ENCODE measurements at regions not wholly inside any gene's neighbourhood (a gene's known extent, or its start where the extent isn't known, plus 50 kb on each side); places are given as distances from the start of the nearest gene placed in this dataset.

DNA sequence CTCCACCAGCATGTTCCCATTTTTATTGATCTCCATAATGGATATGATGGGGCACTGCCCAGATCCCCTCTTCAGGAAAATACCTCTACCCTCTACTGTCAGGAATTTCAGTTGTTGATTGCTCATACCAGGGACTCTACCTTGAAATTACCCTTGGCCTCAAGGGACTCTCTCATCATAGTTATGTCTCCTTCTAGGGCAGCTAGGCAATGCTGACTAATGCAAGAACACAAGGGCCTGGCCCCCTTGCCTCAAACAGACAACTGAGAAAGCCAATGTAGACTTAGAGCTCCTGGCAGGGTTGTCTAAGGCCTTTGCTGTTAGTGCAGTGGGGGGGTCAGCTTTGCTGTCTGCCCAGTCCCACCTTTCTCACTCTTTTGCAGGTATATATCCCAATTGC lies 493.1 kb downstream of the BTBD3 start (continued):
- no peak for TF ChIP-seq HMGXB4 (CRISPR knock-in tag; IDR thresholded peaks at IDR 0.05)
- TF ChIP-seq, protein P1, sequence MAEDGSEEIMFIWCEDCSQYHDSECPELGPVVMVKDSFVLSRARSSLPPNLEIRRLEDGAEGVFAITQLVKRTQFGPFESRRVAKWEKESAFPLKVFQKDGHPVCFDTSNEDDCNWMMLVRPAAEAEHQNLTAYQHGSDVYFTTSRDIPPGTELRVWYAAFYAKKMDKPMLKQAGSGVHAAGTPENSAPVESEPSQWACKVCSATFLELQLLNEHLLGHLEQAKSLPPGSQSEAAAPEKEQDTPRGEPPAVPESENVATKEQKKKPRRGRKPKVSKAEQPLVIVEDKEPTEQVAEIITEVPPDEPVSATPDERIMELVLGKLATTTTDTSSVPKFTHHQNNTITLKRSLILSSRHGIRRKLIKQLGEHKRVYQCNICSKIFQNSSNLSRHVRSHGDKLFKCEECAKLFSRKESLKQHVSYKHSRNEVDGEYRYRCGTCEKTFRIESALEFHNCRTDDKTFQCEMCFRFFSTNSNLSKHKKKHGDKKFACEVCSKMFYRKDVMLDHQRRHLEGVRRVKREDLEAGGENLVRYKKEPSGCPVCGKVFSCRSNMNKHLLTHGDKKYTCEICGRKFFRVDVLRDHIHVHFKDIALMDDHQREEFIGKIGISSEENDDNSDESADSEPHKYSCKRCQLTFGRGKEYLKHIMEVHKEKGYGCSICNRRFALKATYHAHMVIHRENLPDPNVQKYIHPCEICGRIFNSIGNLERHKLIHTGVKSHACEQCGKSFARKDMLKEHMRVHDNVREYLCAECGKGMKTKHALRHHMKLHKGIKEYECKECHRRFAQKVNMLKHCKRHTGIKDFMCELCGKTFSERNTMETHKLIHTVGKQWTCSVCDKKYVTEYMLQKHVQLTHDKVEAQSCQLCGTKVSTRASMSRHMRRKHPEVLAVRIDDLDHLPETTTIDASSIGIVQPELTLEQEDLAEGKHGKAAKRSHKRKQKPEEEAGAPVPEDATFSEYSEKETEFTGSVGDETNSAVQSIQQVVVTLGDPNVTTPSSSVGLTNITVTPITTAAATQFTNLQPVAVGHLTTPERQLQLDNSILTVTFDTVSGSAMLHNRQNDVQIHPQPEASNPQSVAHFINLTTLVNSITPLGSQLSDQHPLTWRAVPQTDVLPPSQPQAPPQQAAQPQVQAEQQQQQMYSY (CRISPR knock-in tag; IDR thresholded peaks at IDR 0.05), result no peak
- no peak for TF ChIP-seq SOX15 (CRISPR knock-in tag; IDR thresholded peaks at IDR 0.05)
- TF ChIP-seq, protein P2, sequence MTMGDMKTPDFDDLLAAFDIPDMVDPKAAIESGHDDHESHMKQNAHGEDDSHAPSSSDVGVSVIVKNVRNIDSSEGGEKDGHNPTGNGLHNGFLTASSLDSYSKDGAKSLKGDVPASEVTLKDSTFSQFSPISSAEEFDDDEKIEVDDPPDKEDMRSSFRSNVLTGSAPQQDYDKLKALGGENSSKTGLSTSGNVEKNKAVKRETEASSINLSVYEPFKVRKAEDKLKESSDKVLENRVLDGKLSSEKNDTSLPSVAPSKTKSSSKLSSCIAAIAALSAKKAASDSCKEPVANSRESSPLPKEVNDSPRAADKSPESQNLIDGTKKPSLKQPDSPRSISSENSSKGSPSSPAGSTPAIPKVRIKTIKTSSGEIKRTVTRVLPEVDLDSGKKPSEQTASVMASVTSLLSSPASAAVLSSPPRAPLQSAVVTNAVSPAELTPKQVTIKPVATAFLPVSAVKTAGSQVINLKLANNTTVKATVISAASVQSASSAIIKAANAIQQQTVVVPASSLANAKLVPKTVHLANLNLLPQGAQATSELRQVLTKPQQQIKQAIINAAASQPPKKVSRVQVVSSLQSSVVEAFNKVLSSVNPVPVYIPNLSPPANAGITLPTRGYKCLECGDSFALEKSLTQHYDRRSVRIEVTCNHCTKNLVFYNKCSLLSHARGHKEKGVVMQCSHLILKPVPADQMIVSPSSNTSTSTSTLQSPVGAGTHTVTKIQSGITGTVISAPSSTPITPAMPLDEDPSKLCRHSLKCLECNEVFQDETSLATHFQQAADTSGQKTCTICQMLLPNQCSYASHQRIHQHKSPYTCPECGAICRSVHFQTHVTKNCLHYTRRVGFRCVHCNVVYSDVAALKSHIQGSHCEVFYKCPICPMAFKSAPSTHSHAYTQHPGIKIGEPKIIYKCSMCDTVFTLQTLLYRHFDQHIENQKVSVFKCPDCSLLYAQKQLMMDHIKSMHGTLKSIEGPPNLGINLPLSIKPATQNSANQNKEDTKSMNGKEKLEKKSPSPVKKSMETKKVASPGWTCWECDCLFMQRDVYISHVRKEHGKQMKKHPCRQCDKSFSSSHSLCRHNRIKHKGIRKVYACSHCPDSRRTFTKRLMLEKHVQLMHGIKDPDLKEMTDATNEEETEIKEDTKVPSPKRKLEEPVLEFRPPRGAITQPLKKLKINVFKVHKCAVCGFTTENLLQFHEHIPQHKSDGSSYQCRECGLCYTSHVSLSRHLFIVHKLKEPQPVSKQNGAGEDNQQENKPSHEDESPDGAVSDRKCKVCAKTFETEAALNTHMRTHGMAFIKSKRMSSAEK (CRISPR knock-in tag; IDR thresholded peaks at IDR 0.05; ENCODE audit: borderline replicate concordance), result no peak

DNA sequence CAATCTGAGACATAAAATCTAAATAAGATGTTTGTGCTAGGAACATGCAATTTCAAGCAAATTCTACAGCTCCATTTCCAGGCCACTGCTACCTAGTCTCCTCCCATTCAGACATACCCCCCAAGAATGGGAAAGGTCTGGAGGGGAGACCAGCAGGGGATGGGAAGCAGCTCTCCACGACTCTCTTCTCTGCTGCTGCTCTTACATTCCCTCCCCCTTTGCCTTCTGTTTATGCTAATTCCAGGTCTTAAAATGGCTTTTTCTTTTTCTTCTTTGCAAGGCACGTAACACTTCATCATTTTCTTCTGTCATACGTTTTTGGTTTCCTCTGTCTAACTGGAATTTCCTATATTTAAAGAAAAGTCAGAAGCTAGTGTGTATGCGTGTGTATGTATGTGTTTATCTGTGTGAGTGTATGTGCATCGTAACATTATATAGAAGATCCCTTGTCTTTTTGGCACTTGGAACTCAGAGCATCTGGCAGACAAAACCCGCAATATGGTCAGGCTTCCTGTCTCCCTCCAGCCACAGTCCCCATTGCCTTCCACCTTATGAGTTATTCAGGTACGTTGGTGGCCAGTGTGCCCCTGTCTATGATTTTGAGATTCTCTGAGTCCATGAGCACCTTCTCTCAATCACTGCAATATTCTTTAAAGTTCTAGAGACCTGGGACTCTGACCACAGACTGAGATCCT lies 493.7 kb downstream of the BTBD3 start:
- no peaks in the 10 kb centered on the region; the same call in 1 of the 2 replicates for H3K27me3 Mint-ChIP-seq (ENCODE audit: low read depth)
- no peak overlapping the region; the same call in 1 of the 2 replicates for H3K27ac Mint-ChIP-seq
- no peak for TF ChIP-seq GRHL2 (CRISPR knock-in tag; IDR thresholded peaks at IDR 0.05; ENCODE audit: insufficient replicate concordance, severe bottlenecking)
- TF ChIP-seq MLX (CRISPR knock-in tag; IDR thresholded peaks at IDR 0.05), result no peak
- TF ChIP-seq ELF4 (CRISPR knock-in tag; IDR thresholded peaks at IDR 0.05; ENCODE audit: low read depth), result no peak
- no peak for TF ChIP-seq ZNF121 (CRISPR knock-in tag; IDR thresholded peaks at IDR 0.05)
- TF ChIP-seq TCF7 (CRISPR knock-in tag; IDR thresholded peaks at IDR 0.05; ENCODE audit: low read depth), result no peak
- no peak for TF ChIP-seq ZBTB21 (CRISPR knock-in tag; IDR thresholded peaks at IDR 0.05; ENCODE audit: borderline replicate concordance)
- H3K4me3 Mint-ChIP-seq, result no peak overlapping the region
- ChIA-PET CTCF (no interaction called here), POLR2A (no interaction called here)
- no peak for ATAC-seq
- peaks cover 35% of the 10 kb centered on the region for H3K4me1 Mint-ChIP-seq
- peaks cover 30% of the 10 kb centered on the region for H3K36me3 Mint-ChIP-seq
- no peak for DNase-seq (ENCODE audit: low spot score)
- peaks cover 34% of the 10 kb centered on the region for H3K9me3 Mint-ChIP-seq

DNA sequence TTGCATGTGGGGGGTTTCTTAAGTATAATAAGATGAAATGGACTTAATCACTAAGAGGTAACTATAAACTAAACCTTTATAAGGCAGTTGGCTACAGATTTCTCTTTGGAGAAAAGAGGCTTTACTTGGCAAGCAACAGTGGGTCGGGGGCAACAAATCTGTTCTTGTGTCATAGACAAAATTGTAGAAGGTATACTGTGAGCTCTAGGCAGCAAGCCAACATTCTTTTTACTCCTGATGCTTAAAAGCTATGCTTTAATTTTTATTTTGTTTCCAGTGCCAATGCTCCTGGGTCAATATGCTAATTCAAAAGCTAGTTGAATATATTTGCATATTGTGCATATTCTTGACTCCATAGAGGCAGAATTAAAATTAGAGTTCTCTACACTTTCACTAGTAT lies 495.4 kb downstream of the BTBD3 start:
- Mint-ChIP-seq H3K4me1 (peaks cover 35% of the 10 kb centered on the region), H3K27ac (no peak overlapping the region), H3K9me3 (peaks cover 17% of the 10 kb centered on the region), H3K4me3 (no peak overlapping the region), H3K36me3 (peaks cover 14% of the 10 kb centered on the region), H3K27me3 (ENCODE audit: low read depth) (no peaks in the 10 kb centered on the region; the same call in 1 of the 2 replicates)
- ATAC-seq (no peak), DNase-seq (ENCODE audit: low spot score) (no peak)
- ChIA-PET CTCF (no interaction called here), POLR2A (no interaction called here)
- TF ChIP-seq, protein P3, sequence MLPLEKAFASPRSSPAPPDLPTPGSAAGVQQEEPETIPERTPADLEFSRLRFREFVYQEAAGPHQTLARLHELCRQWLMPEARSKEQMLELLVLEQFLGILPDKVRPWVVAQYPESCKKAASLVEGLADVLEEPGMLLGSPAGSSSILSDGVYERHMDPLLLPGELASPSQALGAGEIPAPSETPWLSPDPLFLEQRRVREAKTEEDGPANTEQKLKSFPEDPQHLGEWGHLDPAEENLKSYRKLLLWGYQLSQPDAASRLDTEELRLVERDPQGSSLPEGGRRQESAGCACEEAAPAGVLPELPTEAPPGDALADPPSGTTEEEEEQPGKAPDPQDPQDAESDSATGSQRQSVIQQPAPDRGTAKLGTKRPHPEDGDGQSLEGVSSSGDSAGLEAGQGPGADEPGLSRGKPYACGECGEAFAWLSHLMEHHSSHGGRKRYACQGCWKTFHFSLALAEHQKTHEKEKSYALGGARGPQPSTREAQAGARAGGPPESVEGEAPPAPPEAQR (CRISPR knock-in tag; IDR thresholded peaks at IDR 0.05), result no peak
- no peak for TF ChIP-seq HMGXB4 (CRISPR knock-in tag; IDR thresholded peaks at IDR 0.05)
- TF ChIP-seq ZNF121 (CRISPR knock-in tag; IDR thresholded peaks at IDR 0.05), result no peak
- no peak for TF ChIP-seq TEAD1 (CRISPR knock-in tag; IDR thresholded peaks at IDR 0.05)
- no peak for TF ChIP-seq FOXJ3 (CRISPR knock-in tag; IDR thresholded peaks at IDR 0.05; ENCODE audit: borderline replicate concordance)
- TF ChIP-seq GTF2I (CRISPR knock-in tag; conservative IDR thresholded peaks at IDR 0.05), result no peak
- TF ChIP-seq IRF2 (CRISPR knock-in tag; IDR thresholded peaks at IDR 0.05; ENCODE audit: borderline replicate concordance, low read depth), result no peak
- TF ChIP-seq ESRRA (CRISPR knock-in tag; IDR thresholded peaks at IDR 0.05; ENCODE audit: borderline replicate concordance), result no peak

Measured in WTC11 (cell line).